OCI-LY1 (cell line): ENCODE measurements at regions not wholly inside any gene's neighbourhood (a gene's known extent, or its start where the extent isn't known, plus 50 kb on each side); places are given as distances from the start of the nearest gene placed in this dataset.

Experiments
- H2AFZ ChIP-seq: fragments of 200-600 bp; sonication (generic), shearing (Covaris generic); 2 replicates; pipeline ENCODE4 v1.6.0; 2014; ENCODE audit warnings: antibody characterized with exemption, mild to moderate bottlenecking, low read length
- H3F3A ChIP-seq: fragments of 200-600 bp; sonication (generic), shearing (Covaris generic); 2 replicates; pipeline ENCODE4 v1.6.0; 2014; ENCODE audit warnings: mild to moderate bottlenecking, antibody characterized with exemption, low read length, moderate library complexity; ENCODE audit not compliant: insufficient read depth
- H3K27ac ChIP-seq: fragments of 200-600 bp; sonication (generic); 2 replicates; pipeline ENCODE4 v1.5.1; 2014; ENCODE audit warnings: low read length, mixed run types, mild to moderate bottlenecking, low read depth; ENCODE audit not compliant: poor library complexity, severe bottlenecking
- H3K27me3 ChIP-seq: fragments of 200-600 bp; sonication (generic); 2 replicates; pipeline ENCODE4 v1.6.0; 2014; ENCODE audit warnings: antibody characterized with exemption, mild to moderate bottlenecking, low read length, moderate library complexity; ENCODE audit not compliant: insufficient read depth
- H3K36me3 ChIP-seq: fragments of 200-600 bp; sonication (generic); 2 replicates; pipeline ENCODE4 v1.6.1; 2014; ENCODE audit warnings: mild to moderate bottlenecking, antibody characterized with exemption, low read length, moderate library complexity, mixed read lengths; ENCODE audit not compliant: insufficient read depth
- H3K4me1 ChIP-seq: fragments of 200-600 bp; sonication (generic); 2 replicates; pipeline ENCODE4 v1.5.1; 2014; ENCODE audit warnings: mild to moderate bottlenecking, low read length, moderate library complexity; ENCODE audit not compliant: insufficient read depth, severe bottlenecking
- H3K4me2 ChIP-seq: fragments of 200-600 bp; sonication (generic), shearing (Covaris generic); 2 replicates; pipeline ENCODE4 v1.6.1; 2014; ENCODE audit warnings: low read length
- H3K4me3 ChIP-seq: fragments of 200-600 bp; sonication (generic); 2 replicates; pipeline ENCODE4 v1.5.1; 2014; ENCODE audit warnings: low read length, low read depth, mild to moderate bottlenecking, mixed read lengths; ENCODE audit not compliant: poor library complexity, severe bottlenecking
- H3K79me2 ChIP-seq: fragments of 200-600 bp; shearing (Covaris generic); 2 replicates; pipeline ENCODE4 v1.6.1; 2016; ENCODE audit warnings: mixed run types, low read length, mixed read lengths; ENCODE audit not compliant: insufficient read depth
- H3K9ac ChIP-seq: fragments of 200-600 bp; sonication (generic), shearing (Covaris generic); 2 replicates; pipeline ENCODE4 v1.6.1; 2014; ENCODE audit warnings: mild to moderate bottlenecking, low read length, mixed read lengths
- H3K9me2 ChIP-seq: fragments of 200-600 bp; sonication (generic), shearing (Covaris generic); 2 replicates; pipeline ENCODE4 v1.6.1; 2014; ENCODE audit warnings: low read depth, mild to moderate bottlenecking, low read length, mixed read lengths
- H3K9me3 ChIP-seq: fragments of 200-600 bp; shearing (Covaris generic); 2 replicates; pipeline ENCODE4 v1.6.1; 2014; ENCODE audit warnings: low read length, mixed read lengths
- H4K20me1 ChIP-seq: fragments of 200-600 bp; sonication (generic), shearing (Covaris generic); 2 replicates; pipeline ENCODE4 v1.6.0; 2016; ENCODE audit warnings: mild to moderate bottlenecking, low read length; ENCODE audit not compliant: insufficient read depth
- EZH2 ChIP-seq: fragments of 200-600 bp; sonication (generic), shearing (Covaris generic); IDR thresholded peaks from 2 replicates; pipeline ENCODE4 v1.8.0; 2017; ENCODE audit warnings: borderline replicate concordance, mixed run types, mild to moderate bottlenecking, antibody characterized with exemption, low read length, moderate library complexity, mixed read lengths
- TF ChIP-seq, protein P1 (sequence below): fragments of 200-600 bp; sonication (generic), shearing (Covaris generic); IDR thresholded peaks from 2 replicates; pipeline ENCODE4 v1.5.1; 2017; ENCODE audit warnings: mild to moderate bottlenecking, antibody characterized with exemption, low read length, moderate library complexity, mixed read lengths

DNA sequence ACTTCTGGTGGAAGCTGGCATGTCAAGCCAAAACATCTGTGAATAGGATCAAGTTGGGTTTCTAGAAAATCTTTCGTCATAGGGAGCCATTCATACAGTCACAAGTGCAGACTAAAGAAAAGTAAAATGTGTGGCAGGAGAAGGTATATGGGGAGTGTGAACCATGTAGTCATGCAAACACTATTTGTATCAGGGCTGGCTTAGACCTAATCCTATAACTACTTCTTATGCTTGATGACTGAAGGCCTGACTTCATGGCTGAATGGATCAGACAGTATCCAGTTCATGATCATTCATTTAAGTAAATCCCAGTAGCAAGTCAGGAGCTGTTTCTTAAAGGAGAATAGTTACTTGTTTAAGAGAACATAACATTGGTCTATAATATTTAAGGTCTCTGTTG lies 63.8 kb upstream of the DAPK1 start:
- Histone ChIP-seq H3K36me3 (no peaks in the 10 kb centered on the region), H3K4me3 (no peak overlapping the region), H4K20me1 (no peaks in the 10 kb centered on the region), H3K4me1 (no peaks in the 10 kb centered on the region), H3K9me2 (no peaks in the 10 kb centered on the region), H3K9me3 (no peaks in the 10 kb centered on the region), H3K4me2 (no peak overlapping the region), H3F3A (no peaks in the 10 kb centered on the region), H3K27ac (no peak overlapping the region), H3K9ac (no peak overlapping the region), H3K79me2 (no peaks in the 10 kb centered on the region), H3K27me3 (no peaks in the 10 kb centered on the region), H2AFZ (no peak overlapping the region)
- TF ChIP-seq, protein P1, sequence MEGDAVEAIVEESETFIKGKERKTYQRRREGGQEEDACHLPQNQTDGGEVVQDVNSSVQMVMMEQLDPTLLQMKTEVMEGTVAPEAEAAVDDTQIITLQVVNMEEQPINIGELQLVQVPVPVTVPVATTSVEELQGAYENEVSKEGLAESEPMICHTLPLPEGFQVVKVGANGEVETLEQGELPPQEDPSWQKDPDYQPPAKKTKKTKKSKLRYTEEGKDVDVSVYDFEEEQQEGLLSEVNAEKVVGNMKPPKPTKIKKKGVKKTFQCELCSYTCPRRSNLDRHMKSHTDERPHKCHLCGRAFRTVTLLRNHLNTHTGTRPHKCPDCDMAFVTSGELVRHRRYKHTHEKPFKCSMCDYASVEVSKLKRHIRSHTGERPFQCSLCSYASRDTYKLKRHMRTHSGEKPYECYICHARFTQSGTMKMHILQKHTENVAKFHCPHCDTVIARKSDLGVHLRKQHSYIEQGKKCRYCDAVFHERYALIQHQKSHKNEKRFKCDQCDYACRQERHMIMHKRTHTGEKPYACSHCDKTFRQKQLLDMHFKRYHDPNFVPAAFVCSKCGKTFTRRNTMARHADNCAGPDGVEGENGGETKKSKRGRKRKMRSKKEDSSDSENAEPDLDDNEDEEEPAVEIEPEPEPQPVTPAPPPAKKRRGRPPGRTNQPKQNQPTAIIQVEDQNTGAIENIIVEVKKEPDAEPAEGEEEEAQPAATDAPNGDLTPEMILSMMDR: no peak
- no peak for TF ChIP-seq EZH2

DNA sequence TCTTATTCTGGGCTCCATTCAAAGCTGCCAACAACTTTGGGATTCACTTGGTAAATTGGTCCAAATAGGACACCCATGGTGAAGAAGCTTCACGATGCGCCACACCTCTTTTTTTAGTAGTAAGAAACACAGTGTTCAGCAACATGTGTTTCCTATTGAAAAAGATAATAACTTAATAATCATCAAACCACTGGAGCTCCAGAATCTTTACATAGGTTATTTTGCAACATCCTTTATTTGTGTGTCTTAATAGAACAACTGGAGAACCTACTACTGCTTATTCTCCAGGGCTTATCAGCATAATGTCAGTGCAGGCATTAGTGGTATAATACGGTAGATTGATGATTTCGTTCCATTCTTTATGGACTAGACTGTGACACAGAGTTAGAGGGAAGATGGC lies 63.3 kb upstream of the DAPK1 start:
- Histone ChIP-seq H2AFZ (no peak overlapping the region), H3K27ac (no peak overlapping the region), H3K9ac (no peak overlapping the region), H3F3A (no peaks in the 10 kb centered on the region), H3K27me3 (no peaks in the 10 kb centered on the region), H3K36me3 (no peaks in the 10 kb centered on the region), H3K9me2 (no peaks in the 10 kb centered on the region), H4K20me1 (no peaks in the 10 kb centered on the region), H3K4me3 (no peak overlapping the region), H3K79me2 (no peaks in the 10 kb centered on the region), H3K4me1 (no peaks in the 10 kb centered on the region), H3K4me2 (no peak overlapping the region), H3K9me3 (no peaks in the 10 kb centered on the region)
- TF ChIP-seq EZH2: no peak
- TF ChIP-seq, protein P1: no peak

DNA sequence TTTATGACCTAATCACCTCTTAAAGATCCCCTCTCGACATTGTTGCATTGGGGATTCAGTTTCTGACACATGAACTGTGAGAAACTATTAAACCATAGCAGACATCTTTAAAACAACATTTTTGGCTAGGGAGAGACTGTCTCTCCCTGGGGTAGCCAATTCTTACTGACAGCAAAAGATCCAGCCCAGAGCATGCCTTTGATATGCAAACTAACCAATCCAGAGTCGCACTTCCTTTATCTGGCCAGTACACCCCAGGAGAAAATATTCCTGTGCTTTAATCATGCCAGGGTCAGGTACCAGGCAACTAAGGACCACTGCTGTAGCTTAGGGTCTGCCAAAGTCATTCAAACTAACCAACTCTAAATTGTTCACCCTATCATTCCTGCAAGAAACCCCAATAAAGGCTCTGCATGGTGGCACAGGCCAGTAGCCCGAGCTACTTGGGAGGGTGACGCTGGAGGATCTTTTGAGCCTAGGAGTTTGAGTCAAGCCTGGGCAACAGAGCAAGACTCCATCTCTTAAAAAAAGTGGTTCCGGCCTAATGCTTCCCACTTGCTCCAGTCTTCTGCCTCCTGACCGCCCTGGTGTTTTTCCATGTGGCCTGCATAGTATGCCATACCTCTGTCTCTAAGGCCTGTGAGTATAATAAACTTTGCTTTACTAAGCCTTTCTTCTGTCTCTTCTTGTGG lies 62.3 kb upstream of the DAPK1 start:
- Histone ChIP-seq H3K27ac (no peak overlapping the region), H3K9ac (no peak overlapping the region), H2AFZ (no peak overlapping the region), H4K20me1 (no peaks in the 10 kb centered on the region), H3K79me2 (no peaks in the 10 kb centered on the region), H3K9me3 (no peaks in the 10 kb centered on the region), H3K4me1 (no peaks in the 10 kb centered on the region), H3K36me3 (no peaks in the 10 kb centered on the region), H3K27me3 (no peaks in the 10 kb centered on the region), H3K4me2 (no peak overlapping the region), H3K4me3 (no peak overlapping the region), H3K9me2 (no peaks in the 10 kb centered on the region), H3F3A (no peaks in the 10 kb centered on the region)
- no peak for TF ChIP-seq EZH2

DNA sequence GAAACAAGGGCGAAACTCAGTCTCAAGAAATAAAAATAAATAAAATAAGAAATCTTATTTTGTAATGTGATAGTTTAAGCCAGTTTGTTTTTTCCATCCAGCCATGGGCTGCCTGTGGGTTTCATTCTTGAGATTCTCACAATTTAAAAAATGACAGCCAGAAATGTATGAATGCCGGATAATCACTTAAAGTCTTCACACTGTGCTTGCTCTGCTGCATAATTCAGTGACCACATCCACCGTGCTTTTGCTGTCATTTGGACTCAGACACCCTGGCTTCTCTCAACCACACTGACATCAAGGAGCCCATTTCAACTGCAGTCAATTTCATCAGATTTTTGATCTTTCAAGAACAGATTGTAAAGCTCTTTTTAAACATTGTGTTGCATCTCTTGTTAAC lies 61.0 kb upstream of the DAPK1 start:
- Histone ChIP-seq H3K4me2 (no peak overlapping the region), H3K27me3 (no peaks in the 10 kb centered on the region), H3K79me2 (no peaks in the 10 kb centered on the region), H4K20me1 (no peaks in the 10 kb centered on the region), H3K4me3 (no peak overlapping the region), H3K9ac (no peak overlapping the region), H3F3A (no peaks in the 10 kb centered on the region), H3K36me3 (no peaks in the 10 kb centered on the region), H3K4me1 (no peaks in the 10 kb centered on the region), H3K27ac (no peak overlapping the region), H3K9me3 (no peaks in the 10 kb centered on the region), H2AFZ (no peak overlapping the region), H3K9me2 (no peaks in the 10 kb centered on the region)
- TF ChIP-seq, protein P1: no peak
- no peak for TF ChIP-seq EZH2
